Immature natural killer cell (primary cell): ENCODE measurements at regions not wholly inside any gene's neighbourhood (a gene's known extent, or its start where the extent isn't known, plus 50 kb on each side); places are given as distances from the start of the nearest gene placed in this dataset.

Source experiments
- DNase-seq, 3 donors: peaks; one replicate each; pipeline ENCODE4 v3.0.0; 2022; ENCODE audit warnings: mixed read lengths in 1 of 3
- H3K27ac Mint-ChIP-seq, 6 donors: one replicate each; pipeline ENCODE4 v1.8.0; 2020; ENCODE audit warnings: mixed read lengths in 6 of 6, mild to moderate bottlenecking in 5 of 6, inconsistent platforms in 4 of 6, moderate library complexity in 3 of 6
- H3K27me3 Mint-ChIP-seq, 3 donors: one replicate each; pipeline ENCODE4 v1.8.0; 2020 to 2021; ENCODE audit warnings: low read depth in 3 of 3, mild to moderate bottlenecking in 3 of 3, mixed read lengths in 3 of 3, moderate library complexity in 3 of 3, inconsistent platforms in 1 of 3
- H3K36me3 Mint-ChIP-seq, 3 donors: one replicate each; pipeline ENCODE4 v1.8.0; 2020; ENCODE audit warnings: mixed read lengths in 3 of 3, inconsistent platforms in 2 of 3, mild to moderate bottlenecking in 2 of 3
- H3K4me1 Mint-ChIP-seq, 2 donors: one replicate each; pipeline ENCODE4 v1.8.0; 2020; ENCODE audit warnings: inconsistent platforms in 2 of 2, mild to moderate bottlenecking in 2 of 2, mixed read lengths in 2 of 2, moderate library complexity in 1 of 2
- H3K4me3 Mint-ChIP-seq, 5 donors: one replicate each; pipeline ENCODE4 v1.8.0; 2020; ENCODE audit warnings: mild to moderate bottlenecking in 5 of 5, mixed read lengths in 5 of 5, inconsistent platforms in 3 of 5, moderate library complexity in 3 of 5
- H3K9me3 Mint-ChIP-seq, 6 donors: one replicate each; pipeline ENCODE4 v1.8.0; 2020; ENCODE audit warnings: mild to moderate bottlenecking in 6 of 6, mixed read lengths in 6 of 6, inconsistent platforms in 4 of 6, moderate library complexity in 3 of 6

DNA sequence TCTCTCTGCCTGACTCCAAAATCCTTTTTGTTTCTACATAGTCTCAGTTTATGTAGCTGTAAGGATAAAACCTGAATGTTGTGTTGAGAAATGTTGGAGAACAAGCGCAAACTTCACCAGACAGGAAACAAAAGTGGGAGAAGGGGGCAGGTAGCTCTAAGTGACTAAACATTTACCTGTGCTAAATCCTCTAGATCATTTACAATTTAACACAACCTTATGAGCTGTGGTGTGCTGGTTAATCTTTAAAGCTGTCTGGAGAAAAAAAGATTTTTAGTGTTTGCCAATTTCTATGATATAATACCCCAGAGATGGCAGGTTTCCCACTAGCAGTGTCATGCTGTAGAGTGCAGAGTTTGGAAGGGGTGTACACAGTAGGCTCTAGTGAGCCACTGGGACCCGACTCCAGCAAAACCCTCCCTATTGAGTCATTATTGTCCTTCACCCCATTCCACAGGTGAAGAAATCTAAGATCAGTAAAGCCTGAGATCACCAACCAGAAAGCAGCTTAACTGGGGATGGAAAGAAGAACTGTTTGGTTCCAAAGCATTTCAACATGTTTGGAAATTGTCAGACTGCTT lies 992.0 kb downstream of the DCDC2C start:
- Mint-ChIP-seq H3K4me1 (no peaks in the 10 kb centered on the region), H3K27me3 (no peaks in the 10 kb centered on the region), H3K36me3 (peaks cover 0 to 4% (median 0%) of the 10 kb centered on the region in 3 donors), H3K4me3 (no peak overlapping the region), H3K9me3 (peaks cover 12 to 43% (median 24%) of the 10 kb centered on the region in 6 donors), H3K27ac (no peak overlapping the region)
- no peak for DNase-seq

DNA sequence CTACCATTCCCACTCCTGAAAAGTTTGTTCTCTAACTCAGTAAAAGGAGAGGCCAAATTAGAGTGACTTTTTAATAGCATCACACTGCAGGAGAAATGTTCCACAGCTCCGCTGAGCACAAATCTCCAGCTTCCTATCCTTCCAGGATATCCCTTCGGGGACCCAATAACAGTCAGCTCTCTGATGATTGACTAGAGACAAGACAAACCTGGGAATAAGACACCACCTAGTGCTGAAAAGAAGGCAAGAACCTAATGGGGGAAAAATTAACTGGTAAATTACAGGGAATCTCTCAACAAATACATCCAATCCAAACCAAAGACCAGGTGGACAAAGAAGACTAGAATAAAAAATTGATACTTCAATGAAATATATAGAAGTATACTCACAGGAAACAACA lies 977.1 kb upstream of the SOX11 start:
- peaks cover 2 to 46% (median 28%) of the 10 kb centered on the region in 6 donors for H3K9me3 Mint-ChIP-seq
- H3K27me3 Mint-ChIP-seq = no peaks in the 10 kb centered on the region
- H3K4me1 Mint-ChIP-seq = no peaks in the 10 kb centered on the region
- DNase-seq = no peak
- H3K27ac Mint-ChIP-seq = no peak overlapping the region
- no peak overlapping the region for H3K4me3 Mint-ChIP-seq
- H3K36me3 Mint-ChIP-seq = no peaks in the 10 kb centered on the region

DNA sequence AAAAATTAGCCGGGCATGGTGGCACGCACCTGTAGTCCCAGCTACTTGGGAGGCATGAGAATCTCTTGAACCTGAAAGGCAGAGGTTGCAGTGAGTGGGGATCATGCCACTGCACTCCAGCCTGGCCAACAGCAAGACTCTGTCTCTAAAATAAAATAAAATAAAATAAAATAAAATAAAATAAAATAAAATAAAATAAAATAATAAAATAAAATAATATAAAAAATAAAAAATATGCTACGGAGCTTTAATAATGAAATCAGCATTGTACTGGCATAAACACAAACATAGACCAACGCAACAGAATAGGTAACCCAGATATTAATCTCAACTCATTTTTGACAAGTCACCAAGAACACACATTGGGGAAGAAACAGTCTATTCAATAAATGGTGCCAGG lies 973.4 kb upstream of the SOX11 start:
- Mint-ChIP-seq H3K9me3 (peaks cover 4 to 46% (median 37%) of the 10 kb centered on the region in 6 donors), H3K4me1 (no peaks in the 10 kb centered on the region), H3K36me3 (no peaks in the 10 kb centered on the region), H3K27me3 (peaks cover 0 to 2% (median 0%) of the 10 kb centered on the region in 3 donors), H3K4me3 (no peak overlapping the region), H3K27ac (no peak overlapping the region)
- DNase-seq = no peak

DNA sequence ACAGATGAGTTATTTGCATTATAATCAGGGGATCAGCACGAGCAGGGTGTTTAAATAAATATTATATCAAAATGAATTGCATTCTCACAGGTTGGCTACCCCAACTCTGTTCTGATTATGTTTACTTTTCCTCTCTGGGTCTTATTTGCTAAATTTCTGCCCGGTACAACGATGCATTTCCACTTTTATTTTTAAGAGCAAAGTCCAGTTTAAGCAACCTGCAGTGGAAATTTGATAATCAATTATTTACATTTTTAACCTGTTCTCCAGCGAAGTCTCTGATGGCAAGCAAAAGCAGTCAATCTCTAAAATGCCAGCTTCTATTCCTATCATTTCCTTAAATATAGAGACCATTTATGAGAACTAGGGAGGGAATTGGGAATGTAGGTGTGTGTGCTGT lies 966.6 kb upstream of the SOX11 start:
- Mint-ChIP-seq H3K27ac (no peak overlapping the region), H3K4me3 (no peak overlapping the region), H3K36me3 (no peaks in the 10 kb centered on the region), H3K27me3 (no peaks in the 10 kb centered on the region), H3K4me1 (no peaks in the 10 kb centered on the region), H3K9me3 (peaks cover 6 to 21% (median 16%) of the 10 kb centered on the region in 6 donors)
- DNase-seq = no peak

DNA sequence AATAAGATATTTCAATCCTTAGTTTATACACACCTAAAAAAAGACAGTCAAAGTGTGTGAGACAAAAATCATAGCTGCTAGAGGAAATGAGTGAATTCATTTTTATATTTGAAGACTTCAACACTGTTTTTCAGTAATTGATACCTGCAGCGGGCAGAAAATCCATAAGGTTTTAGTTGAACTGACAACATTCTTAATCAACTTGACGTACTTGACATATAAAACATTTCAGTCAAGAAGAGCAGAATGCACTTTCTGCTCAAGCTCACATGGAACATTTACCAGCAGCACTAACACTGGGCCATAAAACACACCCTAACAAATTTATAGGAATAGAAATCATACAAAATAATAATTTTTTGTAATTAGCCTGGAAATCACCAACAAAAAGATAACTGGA lies 959.6 kb upstream of the SOX11 start:
- Mint-ChIP-seq H3K27me3 (no peaks in the 10 kb centered on the region), H3K27ac (no peak overlapping the region), H3K9me3 (peaks cover 5 to 17% (median 8%) of the 10 kb centered on the region in 6 donors), H3K36me3 (no peaks in the 10 kb centered on the region), H3K4me3 (no peak overlapping the region), H3K4me1 (no peaks in the 10 kb centered on the region)
- no peak for DNase-seq

DNA sequence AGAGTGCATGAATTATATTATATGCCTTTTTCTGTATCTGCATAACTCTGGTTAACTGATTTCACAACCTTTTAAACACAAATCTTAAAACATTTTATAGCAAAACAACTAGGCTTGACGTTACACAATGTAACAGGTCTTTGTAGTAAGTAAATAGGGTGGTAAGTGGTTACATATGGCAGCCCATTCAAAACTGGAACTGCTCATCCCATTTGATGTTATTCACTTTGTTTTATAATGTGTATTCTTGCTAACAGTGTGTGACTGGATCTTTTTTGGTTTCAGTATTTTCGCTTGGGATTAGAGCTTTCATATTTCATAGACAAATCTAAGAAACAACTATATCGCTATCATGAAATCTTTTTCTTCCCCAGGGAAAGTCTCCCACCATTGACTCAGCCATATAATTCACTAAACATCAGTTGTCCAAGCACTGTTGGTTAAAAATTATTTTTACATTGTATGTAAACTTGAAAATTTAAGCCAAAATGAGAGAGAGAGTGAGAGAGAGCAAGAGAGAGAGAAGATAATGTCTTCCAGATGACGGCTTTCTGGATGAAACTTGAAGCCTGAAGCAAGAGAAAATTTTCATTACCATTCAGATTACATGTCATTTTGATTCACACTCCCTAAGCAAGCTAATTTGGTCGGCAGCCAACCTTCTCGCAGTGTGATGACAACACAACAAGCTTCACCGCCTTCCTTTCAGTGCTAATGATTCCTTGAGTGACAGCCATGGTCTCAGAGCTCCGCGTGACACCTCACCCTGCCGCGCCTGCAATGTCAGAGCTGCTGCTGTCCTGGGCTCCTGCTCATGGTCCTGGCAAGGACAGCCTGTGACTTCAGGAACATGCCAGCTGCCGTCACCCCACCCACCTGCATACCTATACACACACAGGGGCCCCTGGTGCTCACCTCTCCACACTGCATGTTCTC lies 946.9 kb upstream of the SOX11 start:
- Mint-ChIP-seq H3K4me3 (no peak overlapping the region), H3K4me1 (no peaks in the 10 kb centered on the region), H3K36me3 (peaks cover 0 to under 1% (median 0%) of the 10 kb centered on the region in 3 donors), H3K27ac (no peak overlapping the region), H3K27me3 (no peaks in the 10 kb centered on the region), H3K9me3 (peaks cover 3 to 38% (median 11%) of the 10 kb centered on the region in 6 donors)
- DNase-seq = no peak

DNA sequence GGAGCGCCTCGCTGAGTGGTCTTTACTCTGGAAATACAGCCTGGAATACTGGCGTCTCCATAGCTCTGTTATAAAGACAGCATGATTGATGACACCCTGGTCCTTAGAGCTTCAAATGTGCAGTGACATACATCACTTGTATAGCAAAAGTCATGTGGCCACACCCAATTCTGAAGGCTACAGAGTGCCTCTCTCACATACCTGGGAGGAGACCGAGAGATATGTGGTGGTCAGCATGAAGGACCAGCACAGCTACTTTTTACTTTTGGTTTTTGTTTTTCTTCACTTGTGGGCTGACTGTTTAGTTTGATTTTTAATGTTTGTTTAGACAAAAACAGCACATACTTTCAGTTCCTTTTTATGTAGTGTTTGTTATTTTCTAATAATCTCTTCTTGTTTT lies 938.5 kb upstream of the SOX11 start:
- Mint-ChIP-seq H3K27me3 (peaks cover 0 to 2% (median 0%) of the 10 kb centered on the region in 3 donors), H3K4me1 (no peaks in the 10 kb centered on the region), H3K4me3 (no peak overlapping the region), H3K36me3 (peaks cover 0 to 5% (median 0%) of the 10 kb centered on the region in 3 donors), H3K9me3 (peaks cover 11 to 51% (median 17%) of the 10 kb centered on the region in 6 donors), H3K27ac (no peak overlapping the region)
- DNase-seq = no peak

DNA sequence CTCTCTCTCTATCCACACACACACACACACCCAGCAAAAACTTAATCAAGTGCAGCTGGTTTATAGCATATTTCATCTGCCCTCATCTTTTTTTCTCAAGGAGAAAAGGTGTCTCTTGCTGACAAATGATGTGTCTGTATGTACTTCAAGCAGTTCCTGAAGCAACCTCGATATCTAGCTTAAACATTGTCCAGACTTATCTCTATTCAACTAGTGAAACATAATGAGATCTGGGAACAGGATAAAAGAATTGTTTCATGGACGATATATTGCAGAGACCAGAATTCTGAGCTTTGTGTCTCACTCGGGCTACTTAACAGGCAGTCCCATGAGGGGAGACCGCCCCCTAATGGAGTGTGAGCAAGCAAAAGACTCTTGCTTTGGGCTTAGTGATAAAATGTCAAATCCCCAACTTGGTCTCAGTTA lies 929.2 kb upstream of the SOX11 start:
- no peaks in the 10 kb centered on the region for H3K36me3 Mint-ChIP-seq
- no peak overlapping the region for H3K4me3 Mint-ChIP-seq
- H3K9me3 Mint-ChIP-seq = peaks cover 7 to 21% (median 10%) of the 10 kb centered on the region in 6 donors
- H3K27ac Mint-ChIP-seq = no peak overlapping the region
- peaks cover 0 to 1% (median 0%) of the 10 kb centered on the region in 3 donors for H3K27me3 Mint-ChIP-seq
- no peaks in the 10 kb centered on the region for H3K4me1 Mint-ChIP-seq
- no peak for DNase-seq

DNA sequence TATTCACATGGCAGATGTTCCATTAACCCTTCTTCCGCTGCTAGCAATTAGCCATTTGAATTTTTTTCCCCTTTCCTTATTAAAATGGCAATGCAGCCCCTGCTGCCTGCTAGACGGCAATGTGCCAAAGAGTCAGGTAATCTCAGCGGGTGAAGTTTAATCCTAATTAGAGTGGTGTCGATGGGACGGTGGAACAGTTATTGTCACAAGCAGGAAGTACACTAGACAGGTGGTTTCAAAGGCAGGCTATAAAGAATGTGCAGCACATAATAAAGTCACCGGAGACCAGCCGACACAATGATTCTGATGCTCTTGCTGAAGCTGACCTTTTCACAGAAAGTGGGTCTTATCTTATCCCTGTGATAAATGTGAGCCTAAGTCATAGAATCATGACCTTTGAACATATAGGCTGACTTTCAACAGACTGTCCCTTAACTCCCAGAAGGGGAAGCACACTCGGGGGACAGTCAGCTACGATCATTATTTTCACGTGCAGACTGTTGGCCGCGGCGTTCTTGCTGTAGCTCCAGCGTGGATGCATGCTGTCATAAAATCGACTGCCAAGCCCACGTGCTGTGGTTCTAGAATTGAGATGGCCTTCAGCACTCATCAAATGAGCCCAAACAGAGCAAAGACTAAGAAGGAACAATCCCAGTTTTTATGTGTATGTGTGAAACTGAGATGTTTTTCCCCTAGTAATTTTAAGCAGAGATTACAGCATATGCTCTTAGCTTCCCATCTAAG lies 926.2 kb upstream of the SOX11 start:
- no peak overlapping the region for H3K4me3 Mint-ChIP-seq
- no peaks in the 10 kb centered on the region for H3K36me3 Mint-ChIP-seq
- H3K27ac Mint-ChIP-seq = no peak overlapping the region
- DNase-seq = no peak
- H3K4me1 Mint-ChIP-seq = no peaks in the 10 kb centered on the region
- H3K27me3 Mint-ChIP-seq = peaks cover 0 to 1% (median 0%) of the 10 kb centered on the region in 3 donors
- peaks cover 5 to 15% (median 10%) of the 10 kb centered on the region in 6 donors for H3K9me3 Mint-ChIP-seq

DNA sequence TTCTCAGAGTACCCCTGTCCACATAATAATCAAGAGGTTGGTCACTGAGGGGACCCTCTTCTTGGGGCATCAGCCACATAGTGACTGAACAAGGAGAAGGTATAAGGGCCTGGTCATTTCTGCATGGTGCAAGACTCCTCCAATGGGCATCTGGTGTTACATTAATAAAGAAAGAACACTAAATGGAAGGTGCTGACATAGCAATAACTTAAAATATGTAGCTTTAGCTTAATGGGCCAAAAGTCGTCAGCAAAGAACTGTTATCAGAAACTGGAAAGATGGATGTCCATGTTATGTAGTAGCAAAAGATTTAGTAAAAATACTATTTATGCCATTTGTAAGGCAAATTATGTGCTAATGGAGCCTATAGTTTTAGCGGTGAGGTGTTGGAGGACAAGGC lies 916.5 kb upstream of the SOX11 start:
- H3K4me3 Mint-ChIP-seq = no peak overlapping the region
- H3K27me3 Mint-ChIP-seq = no peaks in the 10 kb centered on the region
- H3K36me3 Mint-ChIP-seq = peaks cover 0 to 3% (median 0%) of the 10 kb centered on the region in 3 donors
- DNase-seq = no peak
- H3K27ac Mint-ChIP-seq = no peak overlapping the region
- no peaks in the 10 kb centered on the region for H3K4me1 Mint-ChIP-seq
- H3K9me3 Mint-ChIP-seq = peaks cover 6 to 53% (median 21%) of the 10 kb centered on the region in 6 donors

DNA sequence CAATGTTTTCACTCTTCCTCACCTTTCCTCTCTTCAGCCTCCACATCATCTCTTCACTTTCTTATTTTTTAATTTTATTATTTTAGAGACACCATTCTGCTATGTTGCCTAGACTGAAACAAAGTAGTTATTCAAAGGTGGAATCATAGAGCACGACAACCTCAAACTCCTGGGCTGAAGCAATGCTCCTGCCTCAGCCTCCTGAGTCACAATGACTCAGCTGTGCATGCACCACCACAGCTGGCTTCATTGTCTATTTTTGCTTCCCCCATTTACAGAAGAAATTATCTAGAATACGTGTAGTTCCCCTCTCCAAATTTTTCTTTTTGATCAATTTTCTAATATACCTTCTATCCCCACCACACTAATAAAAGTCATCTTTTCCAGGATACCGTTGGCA lies 911.5 kb upstream of the SOX11 start:
- Mint-ChIP-seq H3K27me3 (no peaks in the 10 kb centered on the region), H3K36me3 (peaks cover 0 to 3% (median 0%) of the 10 kb centered on the region in 3 donors), H3K27ac (no peak overlapping the region), H3K4me1 (no peaks in the 10 kb centered on the region), H3K4me3 (no peak overlapping the region), H3K9me3 (peaks cover 4 to 58% (median 30%) of the 10 kb centered on the region in 6 donors)
- no peak for DNase-seq

DNA sequence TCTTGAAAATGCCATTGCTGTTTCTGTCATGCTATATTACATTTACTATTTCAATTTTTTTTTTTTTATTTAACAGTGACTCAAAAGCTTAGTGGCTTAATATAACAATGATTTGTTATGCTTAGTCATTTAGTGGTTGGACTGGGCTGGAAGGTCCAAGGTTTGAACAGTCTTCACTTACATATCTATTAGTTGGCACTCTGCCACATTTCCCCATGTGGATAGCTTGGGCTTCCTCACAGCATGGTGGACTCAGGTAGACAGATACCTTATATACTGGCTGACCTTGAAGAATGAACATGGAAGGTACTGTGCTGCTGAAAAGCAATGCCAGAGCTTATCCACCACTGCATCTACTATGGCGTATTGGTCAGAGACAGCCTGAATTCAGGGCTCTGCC lies 909.5 kb upstream of the SOX11 start:
- DNase-seq = no peak
- no peaks in the 10 kb centered on the region for H3K36me3 Mint-ChIP-seq
- H3K27me3 Mint-ChIP-seq = no peaks in the 10 kb centered on the region
- peaks cover 12 to 56% (median 32%) of the 10 kb centered on the region in 6 donors for H3K9me3 Mint-ChIP-seq
- no peak overlapping the region for H3K4me3 Mint-ChIP-seq
- no peaks in the 10 kb centered on the region for H3K4me1 Mint-ChIP-seq
- H3K27ac Mint-ChIP-seq = no peak overlapping the region

DNA sequence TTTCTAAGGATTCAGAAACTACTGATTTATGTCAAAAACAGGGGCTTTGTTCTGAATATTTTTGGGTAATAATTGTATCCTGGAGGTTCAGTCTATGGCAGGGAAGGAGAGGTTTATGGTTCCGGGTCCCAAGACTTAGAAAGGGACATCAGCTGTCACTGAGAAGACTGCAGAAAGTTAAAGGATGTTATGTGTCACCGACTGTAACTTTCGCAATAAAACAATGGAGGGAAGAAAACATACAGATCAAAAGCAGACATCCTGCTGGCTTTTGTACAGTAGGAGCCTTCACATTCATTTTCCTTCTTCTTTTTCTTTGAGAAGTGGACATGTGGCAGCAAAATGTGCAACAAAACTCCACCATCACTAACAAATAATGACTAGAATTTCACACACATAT lies 900.7 kb upstream of the SOX11 start:
- H3K27me3 Mint-ChIP-seq = no peaks in the 10 kb centered on the region
- H3K4me3 Mint-ChIP-seq = no peak overlapping the region
- peaks cover 16 to 40% (median 30%) of the 10 kb centered on the region in 6 donors for H3K9me3 Mint-ChIP-seq
- no peak overlapping the region for H3K27ac Mint-ChIP-seq
- no peak for DNase-seq
- H3K4me1 Mint-ChIP-seq = no peaks in the 10 kb centered on the region
- H3K36me3 Mint-ChIP-seq = no peaks in the 10 kb centered on the region

DNA sequence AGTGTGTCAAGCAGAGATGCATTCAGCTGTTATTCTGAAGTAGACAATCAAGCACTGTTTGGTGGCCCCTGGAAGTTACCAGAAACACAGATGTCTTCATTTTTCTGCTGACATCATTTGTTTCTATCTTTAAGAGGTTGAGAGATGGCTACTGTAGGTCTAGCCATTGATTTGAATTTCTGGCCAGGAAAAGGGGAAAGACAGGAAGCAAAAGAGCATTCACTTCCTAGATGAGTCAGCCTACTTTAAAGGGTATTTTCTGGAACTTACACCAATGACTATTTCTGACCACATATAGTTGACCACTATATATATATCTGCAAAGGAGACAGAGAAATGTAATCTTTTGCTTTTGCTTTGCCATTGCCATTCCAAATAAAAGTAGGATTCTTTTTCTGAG lies 900.1 kb upstream of the SOX11 start:
- H3K4me1 Mint-ChIP-seq = no peaks in the 10 kb centered on the region
- no peak overlapping the region for H3K27ac Mint-ChIP-seq
- H3K36me3 Mint-ChIP-seq = no peaks in the 10 kb centered on the region
- DNase-seq = no peak
- H3K27me3 Mint-ChIP-seq = no peaks in the 10 kb centered on the region
- H3K4me3 Mint-ChIP-seq = no peak overlapping the region
- peaks cover 16 to 40% (median 28%) of the 10 kb centered on the region in 6 donors for H3K9me3 Mint-ChIP-seq
